ENCODE measurements at regions not wholly inside any gene's neighbourhood (a gene's known extent, or its start where the extent isn't known, plus 50 kb on each side); places are given as distances from the start of the nearest gene placed in this dataset.

- Histone ChIP-seq H2BK12ac (ENCODE audit: insufficient read length, low read depth, low read length) (no peak overlapping the region), H2AFZ (ENCODE audit: low read length) (no peak overlapping the region), H3K14ac (ENCODE audit: insufficient read depth, low read length) (no peak overlapping the region), H4K20me1 (ENCODE audit: control insufficient read depth, insufficient read depth, insufficient read length) (no peaks in the 10 kb centered on the region), H2BK5ac (ENCODE audit: insufficient read length, low read length) (no peak overlapping the region), H3K27ac (ENCODE audit: insufficient read length, low read depth, low read length) (no peak overlapping the region), H3T11ph (ENCODE audit: low read length) (no peak overlapping the region), H4K8ac (replicated peaks; ENCODE audit: insufficient read length, low read depth, low read length) (no peak overlapping the region), H3K27me3 (ENCODE audit: insufficient read depth, low read length) (no peaks in the 10 kb centered on the region), H3K79me1 (ENCODE audit: insufficient read depth, low read depth, low read length, poor library complexity, severe bottlenecking) (no peaks in the 10 kb centered on the region), H2BK20ac (ENCODE audit: low read depth, low read length, poor library complexity, severe bottlenecking) (no peak overlapping the region), H2AK5ac (ENCODE audit: insufficient read length, low read length) (no peak overlapping the region), H3K23me2 (ENCODE audit: insufficient read length, low read depth, low read length, poor library complexity, severe bottlenecking) (no peaks in the 10 kb centered on the region), H3K4me1 (ENCODE audit: insufficient read depth, low read length) (no peaks in the 10 kb centered on the region), H3K4me2 (ENCODE audit: insufficient read depth, insufficient read length, low read length) (no peak overlapping the region), H4K5ac (ENCODE audit: insufficient read length, low read depth, low read length) (no peak overlapping the region), H2BK15ac (ENCODE audit: low read depth, low read length) (no peak overlapping the region), H4K91ac (ENCODE audit: insufficient read length, low read depth, low read length) (no peak overlapping the region), H3K18ac (ENCODE audit: insufficient read length, low read depth, low read length) (no peak overlapping the region), H3K56ac (ENCODE audit: insufficient read length, low read depth, low read length) (no peak overlapping the region), H2BK120ac (ENCODE audit: low read depth, low read length, poor library complexity, severe bottlenecking) (no peak overlapping the region), H3K23ac (ENCODE audit: insufficient read length, low read depth, low read length) (no peak overlapping the region), H3K9ac (ENCODE audit: extremely low read depth, insufficient read length, low read length) (no peak overlapping the region), H3K9me3 (ENCODE audit: control insufficient read depth, low read depth, low read length) (no peaks in the 10 kb centered on the region), H3K4ac (ENCODE audit: low read depth, low read length) (no peak overlapping the region), H3K79me2 (ENCODE audit: insufficient read depth, low read length) (no peaks in the 10 kb centered on the region)
- WGBS (ENCODE audit: extremely low coverage, insufficient read length, low lambda C conversion rate) = no CpG with 5 or more reads among the region's 8 CpGs
- H3K9me3 Mint-ChIP-seq = peaks cover 0 to 2% of the 10 kb centered on the region in 2 experiments; a peak in 1 of 5 replicates
- peaks cover 3 to 16% of the 10 kb centered on the region in 2 experiments; a peak in 3 of 4 replicates for H3K4me1 Mint-ChIP-seq
- H3K4me3 Mint-ChIP-seq = no peak overlapping the region
- no peak for DNase-seq
- no peaks in the 10 kb centered on the region for H3K27me3 Mint-ChIP-seq (ENCODE audit: low read depth)
- H3K27ac Mint-ChIP-seq = no peak overlapping the region
- no peaks in the 10 kb centered on the region for H3K36me3 Mint-ChIP-seq (ENCODE audit: insufficient read depth in 1 of 3, low read depth in 3 of 3)
- TF ChIP-seq CTCF (conservative IDR thresholded peaks at IDR 0.05) = no peak
Observed at GRCh38 chr12:28933864-28934527, 215.1 kb upstream of the FAR2 start.

Data from H9 (cell line).